Dermis microvascular lymphatic vessel endothelial cell (primary cell): ENCODE measurements at regions not wholly inside any gene's neighbourhood (a gene's known extent, or its start where the extent isn't known, plus 50 kb on each side); places are given as distances from the start of the nearest gene placed in this dataset.
"Not testable (repeated sequence)": the region's sequence is repeated elsewhere in the genome, so short reads cannot be mapped to it uniquely, and the experiment has no call there.

Experiments used
- DNase-seq, 2 donors: peaks; one replicate each; pipeline versions ENCODE4 v3.0.0 to v3.0.0-alpha.2; 2010; ENCODE audit warnings: low read depth in 2 of 2

GRCh38 chr10:93127642-93128215, 54.0 kb downstream of the CYP26A1 start:
- not testable (repeated sequence) for DNase-seq

- DNase-seq: no peak
These were observed 58.3 kb downstream of the CYP26A1 start for GRCh38 chr10:93131986-93132385.

DNA sequence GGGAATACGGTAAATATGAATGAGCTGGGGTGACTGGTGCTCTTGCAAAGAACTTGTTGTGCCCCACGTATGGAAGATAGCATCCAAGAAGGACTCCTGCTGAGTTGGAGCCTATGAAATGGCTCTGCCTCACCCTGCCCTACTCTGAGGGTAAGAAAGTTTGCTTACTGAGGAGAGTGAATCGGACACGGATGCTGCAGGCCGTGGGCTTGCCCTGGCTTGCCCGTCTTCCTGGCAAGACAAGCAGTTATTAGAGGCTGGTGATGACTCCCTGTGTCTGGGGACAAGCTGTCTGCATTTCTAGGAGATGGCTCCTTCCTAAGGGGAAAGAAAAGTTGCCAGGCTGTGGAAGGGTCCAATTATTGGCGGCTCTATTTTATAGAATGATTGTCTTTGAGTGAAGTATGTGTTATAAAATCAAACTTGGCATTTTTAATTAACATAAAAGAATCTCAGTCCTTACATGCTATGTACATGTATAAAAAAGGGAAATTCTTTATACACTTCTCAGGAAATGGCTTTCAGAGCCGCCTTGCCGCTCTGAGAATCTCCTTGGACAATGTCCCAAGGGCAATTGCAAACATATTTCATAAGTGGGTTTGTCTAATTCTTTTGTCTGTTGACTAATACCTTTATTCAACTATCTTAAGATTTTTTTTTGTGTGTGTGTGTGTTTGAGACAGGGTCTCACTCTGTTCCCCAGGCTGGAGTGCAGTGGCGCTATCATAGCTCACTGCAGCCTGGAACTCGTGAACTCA, 64.6 kb downstream of the CYP26A1 start:
- no peak for DNase-seq

- no peak for DNase-seq
These were observed 65.5 kb downstream of the CYP26A1 start for GRCh38 chr10:93139059-93139655.

- DNase-seq: no peak
These were observed 68.8 kb downstream of the CYP26A1 start for GRCh38 chr10:93142534-93142933.

DNA sequence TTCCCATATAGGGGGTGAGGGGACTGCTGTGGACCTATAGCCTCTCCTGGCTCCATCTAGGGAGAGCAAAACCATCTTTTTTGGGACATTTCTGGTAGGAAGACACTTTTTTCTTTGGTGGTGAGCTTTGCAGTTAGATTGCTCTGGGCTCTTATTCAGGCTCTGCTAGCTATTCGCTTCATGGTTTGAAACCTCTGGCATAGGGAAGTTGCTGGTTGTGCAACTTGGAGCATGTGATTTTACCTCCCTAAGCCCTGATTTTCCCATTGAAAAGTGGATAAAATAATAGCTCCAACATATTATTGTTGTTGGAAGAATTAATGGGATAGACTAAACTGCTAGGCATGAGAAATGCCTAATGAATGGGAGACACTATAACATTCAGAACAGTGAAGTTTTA, 69.6 kb downstream of the CYP26A1 start:
- DNase-seq: no peak

DNA sequence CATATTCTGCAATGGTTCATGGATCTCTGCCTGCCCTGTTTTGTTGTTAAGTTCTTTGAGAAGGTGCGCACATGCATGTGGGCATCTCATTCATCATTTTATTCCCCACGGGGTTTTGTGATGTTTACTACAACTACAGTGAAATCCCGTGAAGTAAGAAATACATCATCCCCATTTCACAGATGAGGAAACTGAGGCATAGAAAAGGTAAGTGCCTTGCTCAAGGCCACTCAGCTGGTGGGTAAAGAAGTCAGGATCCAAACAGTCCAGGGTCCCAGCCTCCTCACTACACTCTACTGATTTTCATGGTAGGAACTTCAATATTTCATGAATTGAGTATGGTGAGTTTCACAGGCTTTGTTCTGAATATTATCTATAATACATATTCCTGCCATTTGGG, 72.6 kb downstream of the CYP26A1 start:
- no peak for DNase-seq

DNA sequence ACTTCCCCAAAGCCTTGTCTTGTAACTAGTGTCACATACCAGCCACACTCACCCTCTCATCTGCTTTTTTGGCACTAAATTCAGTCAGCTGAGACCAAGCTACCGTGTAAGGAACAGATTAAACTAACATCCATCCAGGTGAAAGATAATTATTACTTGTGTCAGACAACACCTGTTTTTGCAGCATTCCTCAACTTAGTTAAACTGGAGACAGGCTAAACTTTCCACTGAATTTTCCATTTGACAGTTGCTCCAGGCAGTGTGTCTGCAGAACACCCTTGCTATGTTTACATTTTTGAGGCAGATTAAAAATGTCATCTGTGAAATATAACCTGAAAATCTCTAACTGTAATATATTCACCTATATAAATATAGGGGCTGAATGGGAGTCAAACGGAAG, 73.6 kb downstream of the CYP26A1 start:
- no peak for DNase-seq

DNA sequence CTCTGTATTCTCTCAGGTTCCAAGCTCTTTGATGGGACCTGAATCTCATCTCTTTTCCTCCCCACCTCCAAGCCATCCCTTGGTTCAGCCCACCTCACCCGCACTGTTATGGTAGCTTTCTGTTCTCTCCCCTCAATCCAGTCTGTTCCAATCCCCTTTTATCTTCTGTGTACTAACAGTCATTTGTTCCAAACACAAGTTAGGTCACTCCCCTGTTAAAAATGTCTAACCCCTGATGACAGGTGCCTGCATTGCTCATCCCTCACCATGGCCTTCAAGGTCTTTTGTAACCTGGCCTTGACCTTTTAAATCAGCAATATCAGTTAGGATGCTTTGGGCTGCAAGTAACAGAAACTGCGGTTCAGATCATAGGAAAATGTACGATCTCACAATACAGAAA, 74.8 kb downstream of the CYP26A1 start:
- DNase-seq: no peak

GRCh38 chr10:93149761-93150160, 76.1 kb downstream of the CYP26A1 start:
- DNase-seq: no peak

DNA sequence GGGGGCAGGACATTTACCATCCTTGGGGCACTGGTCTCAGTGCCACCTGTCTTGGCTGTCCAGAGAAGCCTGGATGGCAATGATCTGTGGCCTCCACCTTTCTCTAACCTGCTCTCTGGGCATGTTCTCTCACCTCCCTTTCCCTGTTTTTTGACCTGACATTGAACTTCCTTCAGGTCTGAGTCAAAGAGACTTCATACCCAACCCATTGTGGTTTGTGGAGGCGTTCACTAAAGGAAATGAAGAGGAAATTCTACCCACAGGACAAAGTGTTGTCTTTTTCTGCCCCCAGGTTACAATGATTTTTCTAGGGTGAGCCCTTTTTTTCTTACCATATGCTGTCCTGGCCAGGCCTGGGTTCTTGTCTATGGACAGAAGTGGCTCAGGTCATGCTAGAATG, 76.6 kb downstream of the CYP26A1 start:
- DNase-seq: no peak

- no peak for DNase-seq
These were observed 77.4 kb downstream of the CYP26A1 start for GRCh38 chr10:93150990-93151547.

- DNase-seq: no peak
These were observed 78.4 kb downstream of the CYP26A1 start for GRCh38 chr10:93152136-93152535.

DNA sequence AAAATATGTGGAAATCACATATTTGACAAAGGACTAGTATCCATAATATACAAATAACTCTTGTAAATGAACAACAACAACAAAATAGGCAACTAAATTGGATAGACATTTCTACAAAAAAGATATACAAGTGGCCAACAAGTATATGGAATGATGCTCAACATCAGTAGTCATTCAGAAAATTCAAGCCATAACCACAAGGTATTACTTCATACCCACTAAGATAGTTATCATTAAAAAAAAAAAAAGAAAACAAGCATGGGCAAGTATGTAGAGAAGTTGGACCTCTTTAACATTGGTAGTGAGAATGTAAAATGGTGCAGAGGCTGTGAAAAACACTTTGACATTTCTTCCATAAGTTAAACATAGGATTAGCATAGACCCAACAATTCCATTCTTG, 80.8 kb downstream of the CYP26A1 start:
- no peak for DNase-seq

GRCh38 chr10:93160140-93160539, 86.4 kb downstream of the CYP26A1 start:
- no peak for DNase-seq

DNA sequence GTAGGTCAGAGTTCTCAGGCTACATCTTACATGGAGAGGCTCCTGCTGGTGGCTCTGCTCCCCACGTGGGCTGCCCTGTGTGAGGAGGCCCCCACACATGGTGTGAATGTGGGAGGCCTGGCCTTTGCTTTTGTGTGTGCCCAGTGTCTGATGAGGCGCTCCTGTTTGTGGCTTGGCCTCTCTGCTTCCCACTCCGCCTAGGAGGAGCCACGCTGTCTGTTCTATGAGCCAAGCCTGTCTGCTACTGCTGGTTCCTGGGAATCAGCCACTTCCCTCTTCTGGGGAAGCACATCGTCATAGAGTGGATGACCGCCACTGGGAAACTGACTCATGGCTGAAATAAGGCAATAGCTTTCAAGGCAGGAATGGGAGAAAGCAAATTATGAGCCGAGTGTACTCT, 87.1 kb downstream of the CYP26A1 start:
- peak in 1 of 2 donors; percentile 13 for DNase-seq

- no peak for DNase-seq
These were observed 91.7 kb downstream of the CYP26A1 start for GRCh38 chr10:93165367-93165766.

DNA sequence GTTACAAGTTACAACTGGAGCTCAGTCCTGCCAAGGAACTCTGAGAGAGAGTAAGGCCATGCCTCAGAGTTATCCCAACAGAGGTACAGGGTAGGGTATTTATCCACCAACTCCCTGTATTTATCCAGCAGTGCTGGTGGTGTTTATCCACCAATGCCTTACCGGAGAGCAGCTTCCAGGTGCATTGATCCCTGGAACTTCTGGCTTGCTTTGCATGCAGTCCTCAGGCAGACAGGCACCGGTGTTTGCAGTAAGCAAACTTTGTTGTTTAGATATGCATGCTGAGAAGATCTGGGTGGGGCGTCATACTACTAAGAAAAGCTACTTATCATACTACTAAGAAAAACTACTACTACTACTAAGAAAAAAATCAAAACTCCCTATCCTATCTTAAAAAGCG, 92.4 kb downstream of the CYP26A1 start:
- no peak for DNase-seq

DNA sequence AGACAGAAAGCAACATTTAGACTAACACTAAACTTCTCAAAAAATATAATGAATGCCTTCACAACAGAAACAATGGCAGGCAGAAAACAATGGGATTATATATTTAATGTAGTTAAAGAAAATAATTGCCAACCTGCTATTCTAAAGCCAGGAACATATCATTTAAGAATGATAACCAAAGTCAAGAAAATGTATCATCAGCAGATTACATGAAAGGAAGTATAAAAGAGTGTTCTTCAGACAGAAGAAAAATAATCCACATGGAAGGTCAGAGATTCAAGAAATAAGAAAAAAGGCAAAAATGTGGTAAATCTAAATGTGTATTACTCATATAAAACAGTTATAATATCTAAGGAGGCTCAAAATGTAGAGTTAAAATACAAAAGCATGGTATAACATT, 98.1 kb downstream of the CYP26A1 start:
- no peak for DNase-seq

- DNase-seq: no peak
These were observed 100.5 kb downstream of the CYP26A1 start for GRCh38 chr10:93173967-93174845.

GRCh38 chr10:93175490-93175889, 101.8 kb downstream of the CYP26A1 start:
- no peak for DNase-seq

- DNase-seq: no peak
These were observed 103.8 kb downstream of the CYP26A1 start for GRCh38 chr10:93177511-93177910.
